Erythroblast (primary cell): ENCODE measurements at regions not wholly inside any gene's neighbourhood (a gene's known extent, or its start where the extent isn't known, plus 50 kb on each side); places are given as distances from the start of the nearest gene placed in this dataset.

Experiments
- DNase-seq, 2 experiments: peaks; one replicate each; lab custom pipeline; 2025; lab: John Stamatoyannopoulos, UW
- GATA1 ChIP-seq: IDR thresholded peaks from 2 replicates; pipeline ENCODE4 v1.6.1; 2011; ENCODE audit warnings: low read depth, mild to moderate bottlenecking, control low read depth, low read length, moderate library complexity
- POLR2A ChIP-seq: IDR thresholded peaks from 2 replicates; pipeline ENCODE4 v1.6.1; 2011; ENCODE audit warnings: mild to moderate bottlenecking, low read length

DNA sequence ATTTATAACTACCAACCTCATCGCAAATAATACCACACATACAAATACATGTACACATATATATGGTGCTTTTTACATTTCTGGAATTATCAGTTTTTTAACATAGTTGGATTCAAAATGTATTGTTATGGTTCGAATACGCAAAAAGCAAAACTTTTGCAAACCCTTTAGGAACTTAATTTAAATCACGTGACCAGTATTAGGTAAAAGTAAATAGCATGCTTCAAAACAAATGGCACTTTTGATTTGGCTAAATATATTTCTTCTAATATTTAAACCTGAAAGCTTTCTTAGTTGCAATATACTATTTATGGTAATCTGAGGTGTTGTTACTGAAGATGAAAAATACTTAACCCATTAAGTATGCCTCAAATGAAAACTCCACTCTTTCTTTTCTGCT, 341.4 kb downstream of the C4orf33 start:
- DNase-seq, result no peak
- TF ChIP-seq GATA1 (no peak), POLR2A (no peak)

DNA sequence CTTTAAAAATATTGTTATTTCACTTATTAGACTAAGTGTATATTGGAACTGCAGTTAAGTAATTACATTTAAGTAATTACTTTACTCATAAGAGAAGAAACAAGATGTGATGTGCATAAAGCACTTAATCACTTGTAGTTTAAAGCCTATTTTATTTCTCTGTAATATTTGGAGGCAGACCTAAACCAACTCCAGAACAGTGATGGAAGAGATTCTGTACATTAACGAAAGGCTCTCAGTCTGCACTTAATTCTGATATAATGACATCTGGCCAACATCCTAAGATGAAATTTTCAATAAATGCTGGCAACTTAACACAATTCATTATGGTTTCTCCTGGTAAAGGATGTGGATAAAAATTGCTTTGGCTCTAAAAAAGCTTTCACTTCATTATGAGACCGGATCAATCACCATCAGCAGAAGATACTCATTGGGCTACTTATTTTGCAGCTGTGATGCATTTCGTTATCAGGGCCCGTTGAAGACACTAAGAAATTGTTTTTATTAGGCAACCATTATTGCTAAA, 342.6 kb downstream of the C4orf33 start:
- no peak for TF ChIP-seq GATA1
- no peak for TF ChIP-seq POLR2A
- no peak for DNase-seq

DNA sequence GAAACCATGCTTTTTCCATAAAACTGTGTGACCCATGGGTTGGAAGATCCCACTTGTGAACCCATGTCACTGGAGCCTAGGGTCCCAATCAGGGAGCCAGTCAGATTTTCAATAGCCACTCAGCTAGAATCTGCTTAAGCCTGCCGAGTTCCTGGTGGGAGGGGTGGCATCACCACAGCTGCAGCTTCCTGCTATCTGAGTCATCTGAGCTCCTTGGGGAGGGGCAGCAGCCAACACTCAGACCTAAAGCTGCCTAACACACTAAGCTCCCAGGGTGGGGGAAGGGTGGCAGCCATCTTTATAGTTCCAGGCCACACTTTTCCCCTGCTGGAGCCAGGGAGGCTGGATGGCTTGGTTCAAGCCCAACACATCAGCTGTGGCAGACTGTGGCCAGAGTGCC, 350.1 kb downstream of the C4orf33 start:
- DNase-seq, result no peak
- TF ChIP-seq POLR2A, result no peak
- TF ChIP-seq GATA1, result no peak

DNA sequence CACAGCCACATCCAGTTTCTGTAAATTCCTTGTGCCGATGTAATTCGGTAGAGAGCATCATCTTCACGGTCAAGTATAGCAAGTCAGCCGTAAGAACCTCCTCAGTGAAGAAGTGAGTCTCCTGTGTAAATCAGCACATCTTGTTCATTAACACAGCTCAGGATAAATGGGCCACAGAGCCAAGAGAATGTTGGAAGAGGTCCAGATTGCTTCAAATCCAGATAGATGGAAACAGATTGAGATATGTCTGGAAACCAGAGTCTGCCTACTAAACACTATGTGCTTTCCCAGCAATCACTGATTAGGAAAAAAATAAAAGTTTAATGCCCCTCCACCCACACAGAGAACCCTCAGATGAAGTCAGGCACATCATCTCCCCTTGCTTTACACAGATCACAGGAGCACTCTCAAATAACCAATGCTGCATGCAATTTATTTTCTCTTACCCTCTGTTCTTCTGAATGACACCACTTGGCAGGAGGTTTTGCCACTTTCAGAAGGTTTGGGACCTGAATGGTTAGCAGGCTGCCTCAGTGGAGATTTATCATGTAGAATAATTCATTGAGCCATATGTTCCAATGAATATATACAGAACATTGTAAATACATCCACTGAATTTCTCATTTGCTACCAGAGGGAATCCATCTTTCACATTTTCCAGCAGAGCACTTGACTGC, 357.7 kb downstream of the C4orf33 start:
- DNase-seq, result no peak
- TF ChIP-seq GATA1 (no peak), POLR2A (no peak)

DNA sequence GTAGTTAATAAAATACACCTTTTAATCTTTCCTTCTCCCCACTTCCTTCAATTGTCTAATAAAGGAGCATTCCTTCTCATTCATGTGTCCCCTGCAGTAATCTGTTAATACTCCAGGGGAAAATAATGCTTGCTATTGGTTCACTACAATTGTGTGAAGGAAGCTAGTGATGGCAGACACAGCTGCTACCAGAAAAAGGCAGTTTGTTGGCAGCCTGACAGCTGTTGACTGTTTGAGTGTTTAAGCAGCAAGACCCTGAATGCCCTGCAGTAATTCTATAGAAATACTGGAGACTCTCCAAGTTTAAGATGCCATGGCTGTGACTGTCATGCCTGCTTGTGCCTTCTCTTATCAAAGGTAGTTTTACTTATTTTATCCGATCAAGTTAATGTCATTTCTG, 359.5 kb downstream of the C4orf33 start:
- no peak for DNase-seq
- TF ChIP-seq GATA1, result no peak
- TF ChIP-seq POLR2A, result no peak

DNA sequence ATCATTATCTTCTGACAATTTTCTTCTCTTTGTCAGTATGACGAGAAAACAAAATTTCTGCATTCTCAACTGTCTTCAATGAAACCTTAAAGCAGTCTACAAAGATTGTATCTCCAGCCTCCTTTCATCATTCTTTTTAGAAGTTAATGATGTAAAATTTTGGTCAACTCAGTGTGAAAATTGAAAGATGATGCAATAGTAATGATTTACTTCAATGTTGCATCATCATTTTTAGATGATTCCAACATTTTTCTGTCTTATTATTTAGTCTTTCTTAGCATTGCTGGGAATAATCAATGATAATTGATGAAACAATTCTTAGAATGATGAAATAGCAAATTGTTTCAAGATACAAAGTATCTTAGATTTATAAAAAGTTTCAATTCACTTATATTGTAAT, 372.7 kb downstream of the C4orf33 start:
- TF ChIP-seq GATA1 (no peak), POLR2A (no peak)
- no peak for DNase-seq

DNA sequence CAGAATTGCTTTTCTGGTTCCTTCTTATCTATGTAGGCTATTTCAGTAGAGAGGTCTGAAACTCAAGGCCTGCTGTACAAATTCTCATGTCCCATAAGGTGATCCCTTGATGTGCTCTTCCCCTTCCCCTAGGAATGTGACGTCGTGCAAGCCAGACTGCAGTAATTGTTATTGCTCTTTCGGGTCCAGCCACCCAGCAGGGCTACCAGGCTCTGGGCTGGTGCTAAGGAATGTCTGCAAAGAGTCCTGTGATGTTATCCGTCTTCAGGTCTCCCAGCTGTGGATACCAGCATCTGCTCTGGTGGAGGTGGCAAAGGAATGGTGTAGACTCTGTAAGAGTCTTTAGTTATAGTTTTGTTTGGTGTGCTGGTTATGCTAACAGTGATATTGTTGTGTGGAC, 378.7 kb downstream of the C4orf33 start:
- DNase-seq, result no peak
- TF ChIP-seq GATA1, result no peak
- TF ChIP-seq POLR2A, result no peak

DNA sequence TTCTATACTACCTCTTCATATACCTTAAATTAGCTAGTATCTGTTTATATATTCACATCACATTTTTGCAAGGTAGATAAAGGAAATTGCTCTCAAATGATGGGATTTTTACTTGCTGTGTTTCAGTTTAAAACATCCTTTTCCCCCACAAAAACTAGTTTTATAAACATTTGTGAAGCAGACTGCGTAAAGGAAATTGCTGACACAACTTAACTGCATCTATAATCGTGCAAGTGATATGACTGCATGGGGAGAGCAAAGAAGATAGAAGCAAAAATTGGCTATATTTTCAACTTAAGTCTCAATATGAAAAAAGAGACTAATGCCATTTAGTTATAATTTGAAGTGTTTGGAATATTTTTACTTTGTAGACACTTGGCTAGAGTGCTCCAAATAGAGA, 385.2 kb downstream of the C4orf33 start:
- TF ChIP-seq POLR2A, result no peak
- no peak for TF ChIP-seq GATA1
- no peak for DNase-seq

DNA sequence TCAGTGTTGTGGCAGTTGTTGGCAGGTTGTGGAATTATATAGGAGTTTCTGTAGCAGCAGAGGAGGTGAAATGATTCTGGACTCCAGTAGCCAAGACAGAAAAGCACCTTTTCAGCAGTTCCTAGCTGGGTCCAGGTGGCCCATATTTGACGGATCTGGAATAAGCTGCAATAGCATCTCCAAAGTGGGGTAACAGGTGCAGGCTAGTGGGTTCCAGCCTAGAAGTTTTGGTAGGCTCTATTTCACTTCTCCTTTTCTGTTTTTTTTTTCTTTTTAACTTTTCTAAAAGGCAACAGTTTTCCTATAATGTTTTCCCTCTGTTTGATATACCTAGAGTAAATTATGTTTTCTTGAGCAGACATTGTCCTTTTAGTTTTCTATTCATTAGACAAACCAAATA, 392.5 kb downstream of the C4orf33 start:
- no peak for DNase-seq

DNA sequence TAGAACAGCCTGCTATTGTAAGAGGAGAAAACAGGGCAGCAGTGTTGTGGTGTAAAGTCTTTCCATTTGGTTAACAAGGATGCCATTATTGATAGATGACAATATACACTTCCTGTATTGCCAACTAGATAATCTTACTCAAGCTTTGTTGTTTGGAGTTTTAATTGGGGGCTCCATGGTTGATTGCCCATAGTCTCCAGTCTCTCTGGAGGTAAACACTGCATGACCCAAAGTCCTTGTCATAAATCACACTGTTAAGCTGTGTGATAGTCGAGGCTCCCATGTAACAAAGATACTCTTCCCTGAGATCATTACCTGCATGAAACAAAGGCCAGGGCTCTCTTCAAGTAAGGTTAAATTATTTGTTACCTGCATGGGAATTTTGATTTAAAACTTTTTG, 394.6 kb downstream of the C4orf33 start:
- no peak for TF ChIP-seq POLR2A
- DNase-seq, result no peak

More for the DNA sequence above, 392.5 kb downstream of the C4orf33 start:
- TF ChIP-seq POLR2A (no peak), GATA1 (no peak)

DNA sequence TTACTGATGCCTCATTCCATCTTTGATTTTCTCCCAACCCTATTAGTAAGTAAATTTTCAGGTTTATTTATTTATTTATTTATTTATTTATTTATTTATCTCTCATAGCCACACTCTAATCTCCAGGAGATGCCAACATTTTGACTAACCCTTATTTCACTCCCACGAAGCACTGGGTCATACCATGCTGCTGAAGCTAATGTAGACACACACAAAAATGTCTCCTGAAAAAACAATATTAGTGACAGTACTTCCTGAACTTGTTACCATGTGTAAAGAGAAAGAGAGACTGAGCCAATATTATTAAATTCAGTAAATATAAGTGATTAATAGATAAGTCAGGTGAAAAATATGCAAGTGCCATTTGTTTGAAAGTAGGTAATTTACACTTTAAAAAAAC, 402.7 kb downstream of the C4orf33 start:
- TF ChIP-seq GATA1 (no peak), POLR2A (no peak)

DNA sequence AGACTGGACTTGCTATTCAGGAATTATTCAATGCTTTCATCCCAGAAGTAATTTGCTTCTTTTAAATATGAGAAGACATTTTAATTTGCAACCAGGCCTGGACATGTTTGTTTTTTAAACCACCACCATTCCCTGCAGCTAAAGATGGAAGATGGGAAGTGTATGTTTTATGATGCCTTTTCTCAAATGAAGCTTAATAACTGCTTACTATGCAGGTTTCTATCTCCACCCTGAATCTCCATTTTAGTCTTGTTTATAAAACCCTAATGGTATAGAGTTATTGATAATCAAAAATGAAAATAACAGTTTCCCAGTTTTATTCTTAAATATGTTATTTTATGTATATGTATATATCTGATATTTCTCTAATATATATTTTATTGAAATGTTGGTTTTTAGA, 418.9 kb downstream of the C4orf33 start:
- no peak for DNase-seq
- TF ChIP-seq GATA1, result no peak
- no peak for TF ChIP-seq POLR2A

More for the DNA sequence above, 402.7 kb downstream of the C4orf33 start:
- DNase-seq, result no peak

DNA sequence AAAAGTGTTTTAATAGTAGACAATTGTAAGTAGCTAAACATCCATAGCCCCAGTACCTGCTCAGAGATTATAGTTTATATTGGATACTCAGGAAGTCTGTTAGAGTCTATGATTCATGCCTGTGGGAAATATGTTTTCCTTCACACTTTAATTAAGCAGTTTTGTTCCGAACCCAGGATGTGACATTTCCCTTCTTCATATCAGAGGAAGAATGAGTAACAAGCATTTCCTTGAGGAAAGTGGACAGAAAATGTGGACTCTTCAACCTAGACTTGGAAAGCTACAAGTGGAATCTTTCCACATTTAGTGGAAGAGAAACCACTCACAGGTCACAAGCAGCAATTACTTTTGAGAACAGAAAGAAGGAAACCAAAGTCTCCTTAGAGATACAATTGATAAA, 419.4 kb downstream of the C4orf33 start:
- TF ChIP-seq POLR2A (no peak), GATA1 (no peak)
- DNase-seq, result no peak

DNA sequence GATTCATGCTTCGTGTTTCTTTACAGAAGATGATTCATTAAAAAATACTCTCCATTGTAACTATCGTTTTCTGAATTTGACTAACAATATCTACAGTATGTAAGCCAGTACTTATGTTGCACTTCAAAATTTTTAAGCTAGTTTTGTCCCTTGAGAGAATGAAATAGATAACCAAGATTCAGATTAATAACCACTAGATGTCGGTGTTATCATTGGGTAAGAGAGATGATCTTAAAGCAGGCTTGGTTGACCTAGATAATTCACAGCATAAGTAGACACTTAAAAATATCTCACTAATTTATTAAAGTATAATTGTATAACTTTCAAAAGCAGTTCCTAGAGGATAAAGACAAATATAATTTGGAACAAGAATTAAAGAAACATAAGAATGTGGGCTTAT, 430.9 kb downstream of the C4orf33 start:
- DNase-seq, result peak in 1 of 2 experiments; percentile 5
- TF ChIP-seq GATA1, result no peak

DNA sequence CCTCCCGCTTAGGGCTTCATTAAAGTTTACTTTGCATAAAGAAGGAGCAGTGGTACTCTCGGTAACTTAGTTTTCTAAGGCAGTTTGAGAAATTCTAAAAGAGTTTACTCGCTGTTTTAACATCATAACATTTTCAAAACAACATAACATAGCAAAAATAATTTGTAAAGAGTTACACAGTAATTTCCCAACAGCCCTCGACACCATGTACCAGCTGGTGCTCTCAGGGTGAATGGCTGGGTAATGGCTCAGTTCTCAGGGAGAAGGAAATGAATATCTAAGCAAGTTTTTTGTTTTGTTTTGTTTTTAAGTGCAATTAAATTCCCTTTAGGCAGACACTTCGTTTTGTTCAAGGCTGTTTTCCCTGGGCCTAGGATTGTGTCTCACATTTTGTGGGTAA, 435.3 kb downstream of the C4orf33 start:
- DNase-seq, result no peak
- no peak for TF ChIP-seq GATA1
- no peak for TF ChIP-seq POLR2A

DNA sequence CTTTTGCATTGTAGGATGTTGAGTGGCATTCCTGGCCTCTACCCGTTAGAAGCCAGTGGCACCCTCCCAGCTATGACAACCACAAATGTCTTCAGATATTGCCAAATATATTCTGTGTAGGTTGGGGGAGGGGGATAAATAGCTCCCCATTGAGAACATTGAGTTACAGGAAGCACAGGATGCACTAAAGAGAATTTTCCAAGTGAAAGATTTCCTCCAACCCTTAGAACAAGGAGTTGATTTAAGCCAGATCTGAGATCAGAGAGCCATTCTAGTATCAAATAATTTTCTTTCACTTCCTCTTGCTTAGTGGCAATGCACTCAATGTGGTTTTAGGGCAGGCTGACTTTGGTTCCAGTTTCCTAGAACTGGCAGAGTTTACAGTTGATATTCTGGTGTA, 436.6 kb downstream of the C4orf33 start:
- DNase-seq, result no peak
- TF ChIP-seq GATA1 (no peak), POLR2A (no peak)
